Activated naive CD8-positive, alpha-beta T cell (primary cell): ENCODE measurements at regions not wholly inside any gene's neighbourhood (a gene's known extent, or its start where the extent isn't known, plus 50 kb on each side); places are given as distances from the start of the nearest gene placed in this dataset.

Experiments used
- H3K27ac Mint-ChIP-seq: one replicate; pipeline ENCODE4 v1.8.0; 2021; ENCODE audit warnings: mixed read lengths
- H3K27me3 Mint-ChIP-seq: one replicate; pipeline ENCODE4 v1.8.0; 2021; ENCODE audit warnings: mixed read lengths
- H3K36me3 Mint-ChIP-seq: one replicate; pipeline ENCODE4 v1.8.0; 2021; ENCODE audit warnings: mixed read lengths
- H3K4me1 Mint-ChIP-seq: one replicate; pipeline ENCODE4 v1.8.0; 2021; ENCODE audit warnings: low read depth, mixed read lengths
- H3K4me3 Mint-ChIP-seq: one replicate; pipeline ENCODE4 v1.8.0; 2021; ENCODE audit warnings: mild to moderate bottlenecking, mixed read lengths
- H3K9me3 Mint-ChIP-seq: one replicate; pipeline ENCODE4 v1.8.0; 2021; ENCODE audit warnings: low read depth, mixed read lengths

DNA sequence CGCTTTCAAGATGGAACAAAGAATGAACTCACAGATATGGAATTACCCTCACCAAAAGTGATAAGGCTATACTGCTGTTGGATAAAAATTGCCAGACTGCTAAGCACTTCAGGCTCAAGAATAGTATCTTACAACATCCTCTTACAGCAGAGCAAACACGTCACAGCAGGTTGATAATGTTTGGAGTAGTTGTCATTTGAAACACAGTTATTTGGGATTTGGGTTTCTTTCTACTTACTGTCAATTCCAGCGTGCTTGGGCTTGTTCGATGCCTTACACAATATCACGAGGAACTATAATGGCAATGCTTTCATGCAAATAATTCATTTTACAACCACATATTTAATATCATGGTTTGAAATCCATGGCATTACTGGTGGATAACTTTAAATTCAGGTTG, 1223.7 kb upstream of the AGA start:
- Mint-ChIP-seq H3K9me3 (peaks cover 2% of the 10 kb centered on the region), H3K36me3 (no peaks in the 10 kb centered on the region), H3K27ac (no peak overlapping the region), H3K4me3 (no peak overlapping the region), H3K4me1 (no peaks in the 10 kb centered on the region), H3K27me3 (no peaks in the 10 kb centered on the region)

GRCh38 chr4:178671766-178672165, 1229.5 kb upstream of the AGA start:
- no peak overlapping the region for H3K4me3 Mint-ChIP-seq
- H3K4me1 Mint-ChIP-seq, result no peaks in the 10 kb centered on the region
- no peaks in the 10 kb centered on the region for H3K27me3 Mint-ChIP-seq
- no peaks in the 10 kb centered on the region for H3K36me3 Mint-ChIP-seq
- H3K9me3 Mint-ChIP-seq, result peaks cover 16% of the 10 kb centered on the region
- no peak overlapping the region for H3K27ac Mint-ChIP-seq

DNA sequence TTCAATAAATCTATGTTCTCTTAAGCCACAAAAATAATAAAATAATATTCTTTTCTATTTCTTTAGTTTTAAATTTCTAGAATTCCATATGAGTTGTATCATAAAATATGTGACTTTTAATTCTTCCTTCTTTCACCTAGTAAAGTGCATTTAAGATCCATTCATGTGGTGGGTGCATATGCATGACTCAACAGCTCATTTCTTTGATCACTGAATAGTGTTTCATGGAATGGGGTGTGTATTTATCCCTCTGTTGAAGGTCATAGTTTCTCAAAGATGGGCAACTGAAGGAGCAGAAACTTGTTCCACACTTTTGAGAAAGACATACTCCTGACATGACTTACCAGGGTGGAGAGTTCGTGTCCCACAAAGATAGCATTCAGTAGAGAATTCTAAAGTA, 1230.3 kb upstream of the AGA start:
- Mint-ChIP-seq H3K4me3 (no peak overlapping the region), H3K36me3 (no peaks in the 10 kb centered on the region), H3K27me3 (no peaks in the 10 kb centered on the region), H3K9me3 (peaks cover 16% of the 10 kb centered on the region), H3K27ac (no peak overlapping the region), H3K4me1 (no peaks in the 10 kb centered on the region)

- no peaks in the 10 kb centered on the region for H3K27me3 Mint-ChIP-seq
- H3K27ac Mint-ChIP-seq, result no peak overlapping the region
- H3K4me1 Mint-ChIP-seq, result no peaks in the 10 kb centered on the region
- H3K4me3 Mint-ChIP-seq, result no peak overlapping the region
- peaks cover 15% of the 10 kb centered on the region for H3K9me3 Mint-ChIP-seq
- H3K36me3 Mint-ChIP-seq, result no peaks in the 10 kb centered on the region
Observed at GRCh38 chr4:178681871-178682270, 1239.6 kb upstream of the AGA start.

DNA sequence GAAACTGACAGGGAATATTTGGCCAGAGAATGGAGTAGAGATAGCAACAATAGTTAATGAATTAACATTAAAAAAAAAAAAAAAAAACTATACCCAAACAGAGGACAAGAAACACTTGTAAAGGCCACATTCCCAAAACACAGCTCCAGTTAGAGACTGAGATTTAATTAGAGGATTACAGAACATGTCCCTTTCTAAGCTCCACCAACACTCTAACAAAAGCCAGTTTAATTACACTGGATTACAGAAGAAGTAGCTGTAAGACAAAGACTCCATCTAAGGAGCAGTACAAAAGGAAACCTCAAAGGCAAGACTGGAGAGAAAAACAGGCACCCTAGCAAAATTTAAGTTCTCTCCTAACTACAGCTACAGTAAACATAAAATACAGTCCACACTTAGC, 1247.7 kb upstream of the AGA start:
- Mint-ChIP-seq H3K27ac (no peak overlapping the region), H3K9me3 (peaks cover 7% of the 10 kb centered on the region), H3K4me1 (no peaks in the 10 kb centered on the region), H3K4me3 (no peak overlapping the region), H3K27me3 (no peaks in the 10 kb centered on the region), H3K36me3 (no peaks in the 10 kb centered on the region)

DNA sequence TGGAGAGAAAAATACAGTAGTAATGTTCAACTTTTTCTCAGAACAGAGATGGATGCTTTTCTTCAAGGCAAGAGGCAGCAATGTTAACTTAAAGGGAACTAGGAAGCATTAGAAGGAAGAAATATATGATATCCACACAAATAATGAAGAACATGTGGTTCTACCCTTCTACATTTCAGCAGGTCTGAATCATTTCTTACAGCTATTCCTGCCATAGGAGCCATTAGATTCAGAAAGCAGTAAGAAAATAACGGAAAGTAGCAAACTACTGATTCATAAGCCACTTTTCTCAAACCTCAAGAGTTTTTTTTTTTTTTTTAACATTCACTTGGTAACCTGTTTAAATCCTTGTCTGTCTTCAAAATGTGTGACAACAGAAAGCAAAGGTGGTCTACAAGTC, 1251.6 kb upstream of the AGA start:
- Mint-ChIP-seq H3K9me3 (peaks cover 3% of the 10 kb centered on the region), H3K4me3 (no peak overlapping the region), H3K36me3 (no peaks in the 10 kb centered on the region), H3K27ac (no peak overlapping the region), H3K27me3 (no peaks in the 10 kb centered on the region), H3K4me1 (no peaks in the 10 kb centered on the region)

GRCh38 chr4:178696515-178696914, 1254.3 kb upstream of the AGA start:
- Mint-ChIP-seq H3K4me3 (no peak overlapping the region), H3K27me3 (no peaks in the 10 kb centered on the region), H3K36me3 (no peaks in the 10 kb centered on the region), H3K4me1 (no peaks in the 10 kb centered on the region), H3K9me3 (no peaks in the 10 kb centered on the region), H3K27ac (no peak overlapping the region)

DNA sequence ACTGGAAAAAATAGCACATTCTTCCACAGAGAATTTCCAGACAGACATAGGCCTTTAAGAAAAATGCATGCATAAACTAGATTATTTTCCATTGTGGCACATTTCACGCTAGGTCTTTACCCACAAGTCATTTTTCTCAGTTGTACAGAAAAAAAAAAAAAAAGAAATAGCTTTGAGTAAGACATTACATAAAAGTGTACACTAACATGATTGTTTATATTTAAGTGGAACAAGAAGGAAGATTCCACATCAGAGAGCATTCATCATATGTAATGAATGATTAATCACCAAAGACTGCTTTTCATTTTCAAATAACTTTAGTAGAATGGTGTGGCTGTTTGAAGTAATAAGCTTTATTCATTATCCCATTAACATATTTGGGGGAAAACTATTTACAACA, 1270.2 kb upstream of the AGA start:
- H3K4me3 Mint-ChIP-seq, result no peak overlapping the region
- no peak overlapping the region for H3K27ac Mint-ChIP-seq
- peaks cover 11% of the 10 kb centered on the region for H3K9me3 Mint-ChIP-seq
- no peaks in the 10 kb centered on the region for H3K27me3 Mint-ChIP-seq
- no peaks in the 10 kb centered on the region for H3K36me3 Mint-ChIP-seq
- H3K4me1 Mint-ChIP-seq, result no peaks in the 10 kb centered on the region

DNA sequence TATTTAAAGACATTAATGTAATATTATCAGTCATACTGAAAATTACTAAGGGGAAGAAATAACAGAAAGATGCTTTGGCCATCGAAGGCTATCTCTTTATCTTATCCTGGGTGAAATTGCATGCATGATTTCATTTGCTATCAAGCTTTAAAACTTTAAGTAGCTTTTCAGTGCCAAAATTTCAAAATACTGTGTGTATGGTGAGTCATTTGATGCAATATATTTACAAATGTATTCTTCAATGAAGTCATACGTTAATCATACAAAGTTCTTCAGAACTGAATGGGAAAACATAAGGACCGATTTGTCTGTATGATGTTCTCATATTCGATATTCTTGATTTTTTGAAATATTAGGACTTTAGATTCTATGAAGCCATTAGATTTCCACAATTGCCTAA, 1295.8 kb upstream of the AGA start:
- Mint-ChIP-seq H3K36me3 (no peaks in the 10 kb centered on the region), H3K4me3 (no peak overlapping the region)

DNA sequence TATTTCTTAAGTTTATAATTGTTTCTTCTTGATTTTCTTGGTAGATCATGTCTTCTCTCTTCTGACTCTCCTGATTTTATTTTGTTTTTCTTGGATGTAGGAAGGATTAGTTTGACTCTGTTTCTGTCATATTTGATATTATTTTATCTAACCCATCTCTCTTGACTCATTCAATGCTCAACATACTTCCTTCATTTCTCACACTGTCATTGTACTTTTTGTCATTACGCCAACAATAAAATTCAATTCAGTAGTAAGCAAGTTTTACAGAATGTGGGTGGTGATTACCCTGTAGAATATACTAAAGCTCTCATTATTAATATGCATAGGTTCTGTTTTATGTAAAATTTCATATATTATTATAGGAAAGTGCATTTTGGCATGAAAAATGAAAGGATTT, 1303.0 kb upstream of the AGA start:
- H3K4me3 Mint-ChIP-seq, result no peak overlapping the region
- H3K27ac Mint-ChIP-seq, result no peak overlapping the region
- H3K27me3 Mint-ChIP-seq, result no peaks in the 10 kb centered on the region
- no peaks in the 10 kb centered on the region for H3K36me3 Mint-ChIP-seq
- H3K4me1 Mint-ChIP-seq, result no peaks in the 10 kb centered on the region
- H3K9me3 Mint-ChIP-seq, result peaks cover 9% of the 10 kb centered on the region

More for the DNA sequence above, 1295.8 kb upstream of the AGA start:
- H3K27ac Mint-ChIP-seq, result no peak overlapping the region
- H3K9me3 Mint-ChIP-seq, result no peaks in the 10 kb centered on the region
- H3K27me3 Mint-ChIP-seq, result no peaks in the 10 kb centered on the region
- H3K4me1 Mint-ChIP-seq, result no peaks in the 10 kb centered on the region

DNA sequence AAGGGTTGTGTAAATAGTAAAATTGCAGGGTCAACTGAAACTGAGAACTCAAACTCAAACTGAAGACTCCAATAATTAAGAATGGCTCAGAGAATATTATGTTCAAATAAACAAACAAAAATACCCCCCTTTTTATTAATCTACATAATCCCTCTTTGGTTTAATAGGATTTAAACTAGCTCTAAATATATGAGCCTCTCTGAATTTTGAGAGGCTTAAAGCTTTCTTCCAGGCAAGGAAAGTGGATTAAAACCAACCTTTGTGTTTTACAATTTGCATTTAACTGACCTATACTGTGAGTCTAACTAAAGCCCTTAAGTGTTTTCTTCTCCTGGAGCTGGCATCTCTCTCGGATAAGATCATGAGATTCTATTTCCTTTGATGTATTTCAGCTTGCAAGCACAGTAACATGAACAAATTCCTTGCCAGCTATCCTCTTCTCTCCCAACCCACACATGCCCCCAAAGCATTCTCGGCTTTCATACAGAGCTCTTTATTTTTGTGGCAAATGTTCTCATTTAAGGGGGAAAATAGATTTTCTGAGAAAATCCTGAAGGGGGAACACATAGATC, 1310.8 kb upstream of the AGA start:
- Mint-ChIP-seq H3K27ac (no peak overlapping the region), H3K36me3 (no peaks in the 10 kb centered on the region), H3K27me3 (no peaks in the 10 kb centered on the region), H3K9me3 (no peaks in the 10 kb centered on the region), H3K4me1 (no peaks in the 10 kb centered on the region), H3K4me3 (no peak overlapping the region)

GRCh38 chr4:178778496-178778895, 1336.3 kb upstream of the AGA start:
- Mint-ChIP-seq H3K27ac (no peak overlapping the region), H3K4me1 (no peaks in the 10 kb centered on the region), H3K27me3 (no peaks in the 10 kb centered on the region), H3K9me3 (peaks cover 5% of the 10 kb centered on the region), H3K36me3 (no peaks in the 10 kb centered on the region), H3K4me3 (no peak overlapping the region)

DNA sequence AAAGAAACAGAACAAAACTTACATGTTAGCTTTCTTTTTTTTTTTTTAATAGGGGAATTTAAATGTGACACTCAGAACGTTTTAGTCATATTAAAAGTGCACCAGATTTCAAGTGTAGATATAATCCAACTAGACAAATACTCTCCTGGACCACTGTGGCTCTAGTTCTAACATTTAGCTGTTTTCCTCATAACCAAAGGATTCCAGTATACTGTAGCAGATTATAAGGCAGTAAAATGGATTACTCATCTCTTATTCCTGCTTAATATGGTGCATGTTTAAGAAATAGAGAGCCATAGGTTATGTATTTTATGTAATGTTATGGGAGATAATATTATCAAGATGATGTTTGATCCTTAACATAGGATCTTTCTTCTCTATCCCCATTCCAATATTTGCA, 1339.5 kb upstream of the AGA start:
- Mint-ChIP-seq H3K27ac (no peak overlapping the region), H3K9me3 (peaks cover 11% of the 10 kb centered on the region), H3K27me3 (no peaks in the 10 kb centered on the region), H3K4me1 (no peaks in the 10 kb centered on the region), H3K4me3 (no peak overlapping the region), H3K36me3 (no peaks in the 10 kb centered on the region)

GRCh38 chr4:178784491-178784890, 1342.3 kb upstream of the AGA start:
- Mint-ChIP-seq H3K27ac (no peak overlapping the region), H3K4me1 (no peaks in the 10 kb centered on the region)

GRCh38 chr4:178789279-178789678, 1347.0 kb upstream of the AGA start:
- Mint-ChIP-seq H3K9me3 (peaks cover 15% of the 10 kb centered on the region), H3K27me3 (no peaks in the 10 kb centered on the region)

More at GRCh38 chr4:178784491-178784890, 1342.3 kb upstream of the AGA start:
- Mint-ChIP-seq H3K36me3 (no peaks in the 10 kb centered on the region), H3K4me3 (no peak overlapping the region), H3K9me3 (peaks cover 11% of the 10 kb centered on the region), H3K27me3 (no peaks in the 10 kb centered on the region)

DNA sequence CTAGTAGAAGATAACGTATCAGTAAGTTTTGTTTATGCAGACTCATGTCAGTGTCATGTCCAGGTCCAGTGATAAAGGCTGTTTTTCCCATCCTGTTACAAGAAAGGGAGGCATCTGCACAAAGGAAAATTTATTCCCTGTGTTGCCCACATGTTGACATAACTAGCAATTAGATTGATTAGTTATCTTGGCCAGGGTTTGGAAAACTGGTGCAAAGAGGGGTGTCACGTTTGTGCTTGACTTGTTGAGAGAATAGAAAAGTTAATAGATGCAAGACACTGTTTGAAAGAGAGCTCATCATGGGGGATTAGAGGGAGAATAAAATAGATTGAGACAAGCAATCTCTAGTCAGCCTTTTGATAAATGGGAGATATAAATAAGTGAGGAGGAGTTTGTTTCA, 1357.0 kb upstream of the AGA start:
- Mint-ChIP-seq H3K36me3 (no peaks in the 10 kb centered on the region), H3K9me3 (no peaks in the 10 kb centered on the region), H3K4me3 (no peak overlapping the region), H3K27ac (no peak overlapping the region), H3K4me1 (no peaks in the 10 kb centered on the region), H3K27me3 (no peaks in the 10 kb centered on the region)

More at GRCh38 chr4:178789279-178789678, 1347.0 kb upstream of the AGA start:
- Mint-ChIP-seq H3K4me1 (no peaks in the 10 kb centered on the region), H3K4me3 (no peak overlapping the region), H3K36me3 (no peaks in the 10 kb centered on the region), H3K27ac (no peak overlapping the region)
